HepG2 (cell line): ENCODE measurements at regions not wholly inside any gene's neighbourhood (a gene's known extent, or its start where the extent isn't known, plus 50 kb on each side); places are given as distances from the start of the nearest gene placed in this dataset.

Experiments
- ATAC-seq: fragments of 200-7000 bp; cut with Tn5 transposase; 3 replicates; pipeline ENCODE4 v1.9.1; 2020; ENCODE audit warnings: mild to moderate bottlenecking, moderate library complexity
- BruUV-seq: library from RNA; stranded (reverse); fragments of 400-500 nt; replicated peaks from 2 replicates; lab custom pipeline; 2021; lab: Mats Ljungman, UMichigan
- CTCF ChIA-PET: fragments of 300-600 bp; formaldehyde crosslinking; extraction: SDS; loops from one replicate; lab custom pipeline; 2021; ENCODE audit warnings: low total read pairs, inconsistent platforms, low intra/inter-chr PET ratio; lab: Yijun Ruan, JAX
- POLR2A ChIA-PET: fragments of 350-600 bp; sonication (Branson Sonifier 250); formaldehyde crosslinking; loops from one replicate; lab custom pipeline; 2020; ENCODE audit warnings: antibody characterized with exemption, inconsistent platforms; lab: Yijun Ruan, JAX
- DNase-seq: peaks from one replicate; pipeline ENCODE4 v3.0.0-alpha.2; 2015; ENCODE audit warnings: low spot score
- FAIRE-seq: peaks from 3 replicates; lab custom pipeline; 2011; peaks lifted over from hg19 to GRCh38; lab: Jason Lieb, UNC
- H2AFZ ChIP-seq: one replicate; pipeline ENCODE4 v1.6.1; 2011; ENCODE audit warnings: low read length, inconsistent platforms
- H3K27ac ChIP-seq: fragments of 300-600 bp; 3 replicates; pipeline ENCODE4 v1.8.0; 2011; ENCODE audit warnings: mixed run types, mild to moderate bottlenecking, mixed read lengths, low read length, inconsistent platforms; ENCODE audit not compliant: insufficient read depth; ENCODE audit errors: extremely low read length
- H3K27me3 ChIP-seq, 2 experiments: fragments of 200-600 bp in 1 of 2; 2 replicates in 1 of 2; 3 replicates in 1 of 2; pipeline versions ENCODE4 v1.6.0 to v1.8.0; 2011; ENCODE audit warnings: low read length in 2 of 2, mild to moderate bottlenecking in 2 of 2, moderate library complexity in 2 of 2, inconsistent platforms in 1 of 2; ENCODE audit not compliant: insufficient read depth in 2 of 2, control insufficient read depth in 1 of 2
- H3K36me3 ChIP-seq, 2 experiments: fragments of 200-600 bp in 1 of 2; replicated peaks in 1 of 2; 2 replicates in 1 of 2; 3 replicates in 1 of 2; pipeline versions ENCODE4 v1.5.1 to v1.8.0; 2011; ENCODE audit warnings: low read length in 2 of 2, inconsistent platforms in 1 of 2; ENCODE audit not compliant: insufficient read depth in 2 of 2, control insufficient read depth in 1 of 2
- H3K4me1 ChIP-seq: 2 replicates; pipeline ENCODE4 v1.5.1; 2012; ENCODE audit warnings: low read length, inconsistent platforms; ENCODE audit not compliant: insufficient read depth
- H3K4me2 ChIP-seq: 2 replicates; pipeline ENCODE4 v1.6.0; 2011; ENCODE audit warnings: low read depth, low read length, inconsistent platforms
- H3K4me3 ChIP-seq, 3 experiments: fragments of 200-600 bp in 1 of 3; sonication (generic), shearing (Covaris generic) in 1 of 3; replicated peaks in 1 of 3; 2 replicates each; pipeline ENCODE4 v1.5.1; 2011 to 2016; ENCODE audit warnings: low read length in 3 of 3, inconsistent platforms in 2 of 3, low read depth in 2 of 3, mild to moderate bottlenecking in 2 of 3, control low read depth in 1 of 3, mixed read lengths in 1 of 3; ENCODE audit not compliant: insufficient read depth in 1 of 3
- H3K79me2 ChIP-seq: one replicate; pipeline ENCODE4 v1.6.1; 2011; ENCODE audit warnings: low read length, inconsistent platforms; ENCODE audit not compliant: insufficient read depth
- H3K9ac ChIP-seq: 2 replicates; pipeline ENCODE4 v1.6.0; 2011; ENCODE audit warnings: mild to moderate bottlenecking, low read depth, low read length, inconsistent platforms; ENCODE audit not compliant: insufficient read depth
- H3K9me3 ChIP-seq: 2 replicates; pipeline ENCODE4 v1.5.1; 2012; ENCODE audit warnings: mild to moderate bottlenecking, low read length
- H4K20me1 ChIP-seq: 2 replicates; pipeline ENCODE4 v1.6.0; 2011; ENCODE audit warnings: inconsistent platforms, mild to moderate bottlenecking, low read length, moderate library complexity; ENCODE audit not compliant: insufficient read depth
- DRAP1 ChIP-seq: IDR thresholded peaks from 2 replicates; pipeline ENCODE4 v1.6.1; 2016; ENCODE audit warnings: missing genetic modification reagents, missing compliant biosample characterization
- HMGXB3 ChIP-seq: sonication (generic); formaldehyde crosslinking; IDR thresholded peaks from 2 replicates; pipeline ENCODE4 v1.4.0; 2020; ENCODE audit warnings: missing genetic modification reagents, borderline replicate concordance
- JUND ChIP-seq: sonication (generic); formaldehyde crosslinking; IDR thresholded peaks from 2 replicates; pipeline ENCODE4 v1.8.0; 2022; ENCODE audit warnings: mild to moderate bottlenecking, missing genetic modification reagents
- NKX3-1 ChIP-seq: sonication (generic); formaldehyde crosslinking; IDR thresholded peaks from 2 replicates; pipeline ENCODE4 v1.5.0; 2020; ENCODE audit warnings: missing genetic modification reagents
- NR2F2 ChIP-seq: IDR thresholded peaks from 2 replicates; pipeline ENCODE4 v1.6.1; 2012; ENCODE audit warnings: low read depth, inconsistent platforms, borderline replicate concordance
- RBFOX2 ChIP-seq: fragments of 200-400 bp; formaldehyde crosslinking; IDR thresholded peaks from 2 replicates; pipeline ENCODE4 v1.6.1; 2017; ENCODE audit warnings: low read depth, mild to moderate bottlenecking, low read length
- SETDB1 ChIP-seq: sonication (generic); formaldehyde crosslinking; IDR thresholded peaks from 2 replicates; pipeline ENCODE4 v1.5.1; 2020; ENCODE audit warnings: missing genetic modification reagents, mild to moderate bottlenecking, borderline replicate concordance
- ZFX ChIP-seq: sonication (generic); formaldehyde crosslinking; IDR thresholded peaks from 2 replicates; pipeline ENCODE4 v1.4.0; 2020; ENCODE audit warnings: mild to moderate bottlenecking, low read depth, missing genetic modification reagents, moderate library complexity
- ZNF121 ChIP-seq: sonication (generic); formaldehyde crosslinking; IDR thresholded peaks from 2 replicates; pipeline ENCODE4 v1.5.0; 2020; ENCODE audit warnings: mild to moderate bottlenecking, missing genetic modification reagents
- ZNF496 ChIP-seq: sonication (generic); formaldehyde crosslinking; IDR thresholded peaks from 2 replicates; pipeline ENCODE4 v1.8.1; 2023; ENCODE audit warnings: mild to moderate bottlenecking, moderate library complexity, missing genetic modification reagents; ENCODE audit not compliant: insufficient replicate concordance
- ZNF547 ChIP-seq: sonication (generic); formaldehyde crosslinking; IDR thresholded peaks from 2 replicates; pipeline ENCODE4 v1.5.1; 2020; ENCODE audit warnings: mild to moderate bottlenecking, missing genetic modification reagents
- ZNF777 ChIP-seq: sonication (generic); formaldehyde crosslinking; IDR thresholded peaks from 2 replicates; pipeline ENCODE4 v1.4.0; 2020; ENCODE audit warnings: missing genetic modification reagents
- ZNF790 ChIP-seq: sonication (generic); formaldehyde crosslinking; IDR thresholded peaks from 2 replicates; pipeline ENCODE4 v1.8.0; 2022; ENCODE audit warnings: missing genetic modification reagents, mild to moderate bottlenecking, borderline replicate concordance
- ZNF792 ChIP-seq: IDR thresholded peaks from 2 replicates; pipeline ENCODE4 v1.6.1; 2016
- WGBS: methylation state at CpG from one replicate; pipeline ENCODE4 v1.1.6; 2017; ENCODE audit warnings: low lambda C conversion rate; 5-methylcytosine and 5-hydroxymethylcytosine counted together
- in situ Hi-C: cut with HindIII; loops from 2 replicates; pipeline ENCODE4 v1.10.0; 2017; ENCODE audit warnings: low pct_unique_long_range_greater_than_20kb; ENCODE audit not compliant: extremely low pct_ligation_motif_present
- intact Hi-C: fragments of 100-400 bp; cut with micrococcal nuclease; formaldehyde crosslinking; loops from one replicate; pipeline ENCODE4 v1.10.0; 2022; ENCODE audit not compliant: unreplicated experiment

DNA sequence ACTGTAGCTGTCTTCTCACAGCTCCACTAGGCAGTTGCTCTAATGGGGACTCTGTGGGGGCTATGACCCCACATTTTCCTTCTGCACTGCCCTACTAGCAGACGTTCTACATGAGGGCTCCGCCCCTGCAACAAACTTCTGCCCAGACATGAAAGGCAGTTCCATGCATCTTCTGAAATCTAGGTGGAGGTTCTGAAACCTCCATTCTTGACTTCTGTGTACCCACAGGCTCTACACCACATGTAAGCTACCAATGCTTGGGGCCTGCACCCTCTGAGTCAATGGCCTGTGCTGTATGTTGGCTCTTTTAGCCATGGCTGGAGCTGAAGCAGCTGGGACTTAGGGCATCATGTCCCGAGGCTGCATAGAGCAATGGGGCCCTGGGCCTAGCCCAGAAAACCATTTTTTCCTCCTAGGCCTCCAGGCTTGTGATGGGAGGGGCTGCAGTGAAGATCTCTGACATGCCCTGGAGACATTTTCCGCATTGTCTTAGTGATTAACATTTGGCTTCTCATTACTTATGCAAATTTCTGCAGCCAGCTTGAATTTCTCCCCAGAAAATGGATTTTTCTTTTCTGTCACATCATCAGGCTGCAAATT, 123.0 kb downstream of the MYCN start:
- in situ Hi-C loops (no loop called here), intact Hi-C loops (no loop called here)
- ATAC-seq = no peak
- H3K79me2 ChIP-seq = no peaks in the 10 kb centered on the region
- H3K9ac ChIP-seq = no peak overlapping the region
- no peaks in the 10 kb centered on the region for H3K36me3 ChIP-seq
- H3K27me3 ChIP-seq = no peaks in the 10 kb centered on the region
- no peak overlapping the region for H2AFZ ChIP-seq
- 19% methylated on average over 4 of the region's 4 CpGs for WGBS
- H3K9me3 ChIP-seq = peaks cover 26% of the 10 kb centered on the region
- no peak overlapping the region for H3K4me2 ChIP-seq
- CTCF ChIA-PET = no interaction called here
- DNase-seq = no peak
- POLR2A ChIA-PET = no interaction called here
- H3K4me1 ChIP-seq = peaks cover 36% of the 10 kb centered on the region
- no peak overlapping the region for H3K4me3 ChIP-seq
- H4K20me1 ChIP-seq = no peaks in the 10 kb centered on the region
- no peak for FAIRE-seq
- no TSS peak for BruUV-seq
- no peak overlapping the region for H3K27ac ChIP-seq
- TF ChIP-seq ZFX (CRISPR knock-in tag) = no peak

DNA sequence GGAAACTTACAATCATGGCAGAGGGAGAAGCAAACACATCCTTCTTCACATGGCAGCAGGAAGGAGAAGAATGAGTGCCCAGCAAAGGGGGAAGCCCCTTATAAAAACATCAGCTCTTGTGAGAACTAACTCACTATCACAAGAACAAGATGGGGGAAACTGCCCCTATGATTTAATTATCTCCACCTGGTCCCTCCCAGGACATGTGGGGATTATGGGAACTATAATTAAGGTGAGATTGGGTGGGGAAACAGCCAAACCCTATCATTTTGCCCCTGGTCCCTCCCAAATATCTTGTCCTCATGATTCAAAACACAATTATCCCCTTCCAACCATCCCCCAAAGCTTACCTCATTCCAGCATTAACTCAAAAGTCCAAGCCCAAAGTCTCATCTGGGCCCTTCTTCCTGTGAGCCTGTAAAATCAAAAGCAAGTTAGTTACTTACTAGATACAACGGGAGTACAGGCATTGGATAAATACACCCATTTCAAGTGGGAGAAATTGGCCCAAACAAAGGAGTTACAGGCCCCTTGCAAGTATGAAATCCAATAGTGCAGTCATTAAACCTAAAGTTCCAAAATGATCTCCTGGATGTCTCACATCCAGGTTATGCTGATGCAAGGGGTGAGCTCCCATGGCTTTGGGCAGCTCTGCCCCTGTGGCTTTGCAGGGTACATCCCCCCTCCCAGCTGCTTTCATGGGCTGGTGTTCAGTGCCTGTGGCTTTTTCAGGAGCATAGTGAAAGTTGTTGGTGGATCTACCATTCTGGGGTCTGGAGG, 122.3 kb downstream of the MYCN start:
- DNase-seq (no peak), FAIRE-seq (no peak), ATAC-seq (no peak)
- intact Hi-C loops = no loop called here
- no TSS peak for BruUV-seq
- Histone ChIP-seq H3K9ac (no peak overlapping the region), H3K27me3 (no peaks in the 10 kb centered on the region), H2AFZ (no peak overlapping the region), H3K36me3 (no peaks in the 10 kb centered on the region), H3K4me2 (no peak overlapping the region), H3K79me2 (no peaks in the 10 kb centered on the region), H3K27ac (no peak overlapping the region), H3K9me3 (peaks cover 26% of the 10 kb centered on the region), H3K4me1 (peaks cover 34% of the 10 kb centered on the region), H3K4me3 (no peak overlapping the region), H4K20me1 (no peaks in the 10 kb centered on the region)
- CTCF ChIA-PET = no interaction called here
- WGBS = 0% methylated on average over 1 of the region's 1 CpG
- in situ Hi-C loops = no loop called here
- no peak for TF ChIP-seq JUND
- TF ChIP-seq ZNF777 (CRISPR knock-in tag) = no peak
- TF ChIP-seq ZNF547 (CRISPR knock-in tag) = no peak
- no peak for TF ChIP-seq HMGXB3 (CRISPR knock-in tag)
- TF ChIP-seq NKX3-1 (CRISPR knock-in tag) = no peak
- no peak for TF ChIP-seq SETDB1 (CRISPR knock-in tag)
- no peak for TF ChIP-seq ZNF792 (CRISPR knock-in tag)
- TF ChIP-seq ZNF790 (CRISPR knock-in tag) = no peak
- no peak for TF ChIP-seq ZNF121 (CRISPR knock-in tag)
- no peak for TF ChIP-seq RBFOX2
- TF ChIP-seq NR2F2 = no peak
- TF ChIP-seq DRAP1 (CRISPR knock-in tag) = no peak
- no peak for TF ChIP-seq ZNF496 (CRISPR knock-in tag)
- POLR2A ChIA-PET = no interaction called here
